HG02759 (cell line): ENCODE measurements at regions not wholly inside any gene's neighbourhood (a gene's known extent, or its start where the extent isn't known, plus 50 kb on each side); places are given as distances from the start of the nearest gene placed in this dataset.

Source experiments
- ATAC-seq: cut with Tn5 transposase; IDR thresholded peaks from one replicate; pipeline ENCODE4 v1.9.1; 2021; ENCODE audit warnings: mild to moderate bottlenecking, moderate library complexity; ENCODE audit not compliant: unreplicated experiment

GRCh38 chr1:239725933-239726332 is 339.6 kb downstream of the CHRM3 start:
- no peak for ATAC-seq

- no peak for ATAC-seq
Observed at GRCh38 chr1:239730378-239730777, 344.0 kb downstream of the CHRM3 start.

GRCh38 chr1:239731082-239731748 is 344.8 kb downstream of the CHRM3 start:
- ATAC-seq: no peak

GRCh38 chr1:239732770-239733169 is 346.4 kb downstream of the CHRM3 start:
- ATAC-seq: no peak

- ATAC-seq: no peak
Observed at GRCh38 chr1:239733995-239734394, 347.6 kb downstream of the CHRM3 start.

- ATAC-seq: no peak
Observed at GRCh38 chr1:239735111-239735510, 348.7 kb downstream of the CHRM3 start.

GRCh38 chr1:239736479-239736878 is 350.1 kb downstream of the CHRM3 start:
- ATAC-seq: no peak

- ATAC-seq: no peak
Observed at GRCh38 chr1:239739375-239739774, 352.3 kb upstream of the FMN2 start.

GRCh38 chr1:239739919-239740318 is 351.8 kb upstream of the FMN2 start:
- ATAC-seq: no peak

GRCh38 chr1:239742416-239743109 is 349.1 kb upstream of the FMN2 start:
- ATAC-seq: no peak

GRCh38 chr1:239744851-239745250 is 346.8 kb upstream of the FMN2 start:
- ATAC-seq: no peak

- no peak for ATAC-seq
Observed at GRCh38 chr1:239755107-239755912, 336.4 kb upstream of the FMN2 start.

- no peak for ATAC-seq
Observed at GRCh38 chr1:239757716-239758115, 334.0 kb upstream of the FMN2 start.

GRCh38 chr1:239758756-239759155 is 332.9 kb upstream of the FMN2 start:
- ATAC-seq: no peak

GRCh38 chr1:239761509-239761908 is 330.2 kb upstream of the FMN2 start:
- no peak for ATAC-seq

GRCh38 chr1:239763850-239764249 is 327.8 kb upstream of the FMN2 start:
- no peak for ATAC-seq

- no peak for ATAC-seq
Observed at GRCh38 chr1:239764546-239764945, 327.1 kb upstream of the FMN2 start.

- ATAC-seq: no peak
Observed at GRCh38 chr1:239765163-239765562, 326.5 kb upstream of the FMN2 start.

GRCh38 chr1:239771550-239771949 is 320.1 kb upstream of the FMN2 start:
- ATAC-seq: no peak

GRCh38 chr1:239772446-239772845 is 319.2 kb upstream of the FMN2 start:
- ATAC-seq: no peak

GRCh38 chr1:239775466-239775865 is 316.2 kb upstream of the FMN2 start:
- ATAC-seq: no peak
